Renal cortical epithelial cell (primary cell): ENCODE measurements at regions not wholly inside any gene's neighbourhood (a gene's known extent, or its start where the extent isn't known, plus 50 kb on each side); places are given as distances from the start of the nearest gene placed in this dataset.
"Not testable (repeated sequence)": the region's sequence is repeated elsewhere in the genome, so short reads cannot be mapped to it uniquely, and the experiment has no call there.

ENCODE experiments used
- DNase-seq: peaks from one replicate; pipeline ENCODE4 v3.0.0-alpha.2; 2011; ENCODE audit warnings: low read depth

GRCh38 chr3:31184261-31185061 is 290.0 kb upstream of the GADL1 start:
- DNase-seq: peak; percentile 14

GRCh38 chr3:31185062-31185357 is 290.5 kb upstream of the GADL1 start:
- peak; percentile 63 for DNase-seq

DNA sequence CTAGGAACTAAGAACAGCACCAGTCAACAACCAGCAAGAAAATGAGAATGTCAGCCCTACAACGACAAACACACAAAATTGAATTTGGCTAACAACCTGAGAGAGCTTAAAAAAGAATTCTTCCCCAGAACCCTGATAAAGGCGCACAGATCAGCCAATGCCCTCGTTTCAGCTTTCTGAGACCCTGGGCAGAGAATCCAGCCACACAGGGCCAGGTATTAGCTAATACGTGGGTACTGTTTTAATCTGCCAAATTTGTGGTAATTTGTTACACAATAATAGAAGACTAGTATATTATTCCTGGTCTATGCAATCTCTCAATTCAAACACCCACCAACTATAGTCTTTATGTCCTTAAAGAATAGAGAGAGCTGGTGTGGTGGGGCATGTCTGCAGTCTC is 291.6 kb upstream of the GADL1 start:
- no peak for DNase-seq

GRCh38 chr3:31187380-31187779 is 292.9 kb upstream of the GADL1 start:
- DNase-seq: no peak

GRCh38 chr3:31188112-31188511 is 293.7 kb upstream of the GADL1 start:
- DNase-seq: peak; percentile 68

- no peak for DNase-seq
These were observed 294.9 kb upstream of the GADL1 start for GRCh38 chr3:31189330-31189729.

- DNase-seq: no peak
These were observed 295.5 kb upstream of the GADL1 start for GRCh38 chr3:31189971-31190370.

GRCh38 chr3:31191354-31191753 is 296.9 kb upstream of the GADL1 start:
- no peak for DNase-seq

DNA sequence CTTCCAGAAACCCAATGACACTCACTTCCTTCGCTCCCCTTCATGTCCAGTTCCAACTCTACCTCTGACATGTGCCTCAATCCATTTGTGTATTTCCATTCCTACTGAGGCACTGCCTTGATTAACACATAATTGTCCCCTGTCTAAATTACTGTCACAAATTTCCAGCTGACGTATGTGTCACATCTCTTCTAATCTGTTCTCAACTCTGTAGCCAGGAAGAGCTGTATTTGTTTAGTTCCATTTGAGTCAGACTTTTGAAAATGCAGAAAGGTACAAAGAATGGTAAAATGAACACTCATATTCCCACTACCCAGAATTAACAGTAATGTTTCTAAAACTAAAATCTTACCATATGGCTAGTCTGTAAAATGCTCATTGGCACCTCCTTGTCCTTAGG is 299.0 kb upstream of the GADL1 start:
- DNase-seq: no peak

GRCh38 chr3:31193871-31194270 is 299.4 kb upstream of the GADL1 start:
- no peak for DNase-seq

DNA sequence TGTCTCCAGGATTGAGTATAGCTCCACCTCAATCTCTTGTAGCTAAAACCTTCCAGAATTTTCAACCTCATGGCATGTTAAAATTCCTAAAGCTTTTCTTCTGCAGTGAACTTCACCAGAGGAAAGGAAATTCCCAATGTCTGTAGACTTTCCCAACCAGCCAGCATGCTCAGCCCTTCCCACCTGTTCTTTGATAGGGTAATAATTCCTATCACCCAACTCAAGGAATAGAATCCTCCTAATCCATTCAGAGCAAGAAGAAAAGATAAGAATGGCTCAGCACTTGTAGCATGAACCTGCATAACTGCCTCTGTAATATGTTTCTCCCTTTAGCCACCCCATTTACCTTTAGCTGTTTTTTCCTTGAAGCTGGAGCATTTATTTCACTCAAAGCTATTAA is 301.8 kb upstream of the GADL1 start:
- no peak for DNase-seq

- peak; percentile 41 for DNase-seq
These were observed 302.5 kb upstream of the GADL1 start for GRCh38 chr3:31196881-31197364.

- DNase-seq: no peak
These were observed 303.5 kb upstream of the GADL1 start for GRCh38 chr3:31197941-31198340.

DNA sequence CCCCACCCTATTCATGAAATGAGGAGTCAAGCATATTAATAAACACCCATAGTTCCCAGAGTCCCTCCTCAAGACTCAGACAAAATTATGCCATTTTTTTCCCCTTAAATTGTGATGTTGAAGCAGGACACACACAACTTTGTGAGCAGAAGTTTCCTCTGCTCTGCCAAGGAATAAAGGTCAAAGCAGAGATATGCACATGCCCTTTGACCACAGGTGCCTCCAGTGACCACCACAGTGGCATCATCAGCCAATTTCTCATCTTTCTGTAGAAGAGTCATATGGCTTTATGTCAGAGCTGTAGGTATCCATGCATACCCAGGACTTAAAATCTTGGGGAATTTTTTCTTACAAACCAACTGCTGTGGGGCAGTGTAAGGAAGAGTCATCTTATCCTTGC is 304.4 kb upstream of the GADL1 start:
- DNase-seq: no peak

DNA sequence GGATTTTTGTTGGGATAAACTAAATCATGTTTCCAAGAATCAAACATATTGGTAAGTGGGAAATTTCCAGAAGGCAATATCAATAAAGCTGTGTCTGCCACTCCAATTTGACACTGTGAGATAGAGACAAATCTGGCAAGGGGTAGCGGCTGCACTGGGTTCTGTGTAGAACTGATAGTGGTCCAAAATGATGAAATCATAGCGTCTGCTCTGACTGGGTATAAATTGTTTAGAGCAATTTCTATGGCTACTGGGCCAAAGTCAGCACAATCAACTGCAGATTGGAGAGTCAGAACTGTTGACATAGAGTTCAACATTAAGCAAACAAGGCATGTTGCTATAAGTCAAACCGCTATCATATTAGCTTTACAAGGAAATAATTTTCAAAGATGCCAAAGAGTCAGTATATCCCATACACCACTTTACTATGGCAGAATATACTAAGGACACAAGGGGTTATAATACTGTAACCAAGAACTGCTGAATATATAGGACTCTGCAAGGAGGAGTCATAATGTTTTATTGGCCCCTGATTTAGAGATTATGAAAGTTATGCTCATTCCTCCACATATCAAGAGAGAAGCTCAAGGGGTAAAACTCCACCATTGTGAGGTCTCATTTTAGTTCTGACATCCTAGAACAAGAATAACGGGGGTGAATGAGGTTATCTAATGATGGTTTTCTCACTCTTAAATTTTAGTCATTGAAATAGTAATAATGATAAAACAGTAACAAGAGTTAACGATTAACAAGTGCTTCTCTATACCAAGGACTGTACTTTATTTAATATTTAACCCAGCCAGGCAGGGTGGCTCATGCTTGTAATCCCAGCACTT is 309.7 kb upstream of the GADL1 start:
- DNase-seq: peak; percentile 47

- DNase-seq: not testable (repeated sequence)
These were observed 310.3 kb upstream of the GADL1 start for GRCh38 chr3:31204796-31205056.

GRCh38 chr3:31210068-31210645 is 315.7 kb upstream of the GADL1 start:
- no peak for DNase-seq

DNA sequence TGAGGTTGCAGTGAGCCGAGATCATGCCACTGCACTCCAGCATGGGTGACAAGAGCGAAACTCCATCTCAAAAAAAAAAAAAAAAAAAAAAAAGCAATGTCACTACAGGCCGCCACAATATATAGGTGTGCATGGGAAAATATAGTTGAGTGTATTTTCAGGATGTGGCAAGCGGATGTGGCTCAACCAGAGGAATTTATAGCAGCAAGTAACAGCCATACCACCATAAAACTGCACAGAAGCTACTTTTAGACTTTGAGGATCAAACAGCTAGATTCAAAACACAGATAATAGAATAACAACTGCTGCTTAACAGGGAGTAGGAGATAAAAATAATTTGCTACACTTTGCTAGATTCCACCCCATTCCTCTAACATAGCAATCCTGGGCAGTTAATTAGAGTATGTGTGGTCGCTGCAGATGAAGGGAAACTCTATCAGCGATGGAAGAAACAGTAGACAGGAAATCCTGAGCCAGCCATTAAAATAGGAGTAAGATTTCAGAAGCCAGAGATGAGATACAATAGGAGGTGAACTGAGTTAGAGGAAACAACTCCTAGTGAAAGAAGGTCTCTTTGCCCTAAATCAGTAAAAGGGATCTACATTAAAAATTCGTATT is 318.7 kb upstream of the STT3B start:
- DNase-seq: no peak

DNA sequence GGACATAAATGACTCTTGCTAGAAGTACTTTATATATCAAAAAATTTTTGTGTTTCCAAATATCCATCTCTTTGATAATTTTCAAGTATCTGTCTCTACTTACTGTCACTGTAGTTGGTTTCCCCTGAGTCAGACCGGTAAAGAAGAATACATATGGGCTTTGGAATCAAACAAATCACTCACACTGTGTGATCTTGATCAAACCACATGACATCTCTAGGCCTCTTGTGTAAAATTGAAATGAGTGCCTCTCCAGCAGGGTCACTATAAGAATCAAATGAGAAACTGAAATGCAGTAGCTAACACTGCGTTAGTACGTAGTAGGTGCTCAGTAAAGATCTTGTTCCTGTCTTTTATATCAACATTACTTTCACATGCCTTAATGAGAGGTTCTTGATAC is 314.6 kb upstream of the STT3B start:
- no peak for DNase-seq

DNA sequence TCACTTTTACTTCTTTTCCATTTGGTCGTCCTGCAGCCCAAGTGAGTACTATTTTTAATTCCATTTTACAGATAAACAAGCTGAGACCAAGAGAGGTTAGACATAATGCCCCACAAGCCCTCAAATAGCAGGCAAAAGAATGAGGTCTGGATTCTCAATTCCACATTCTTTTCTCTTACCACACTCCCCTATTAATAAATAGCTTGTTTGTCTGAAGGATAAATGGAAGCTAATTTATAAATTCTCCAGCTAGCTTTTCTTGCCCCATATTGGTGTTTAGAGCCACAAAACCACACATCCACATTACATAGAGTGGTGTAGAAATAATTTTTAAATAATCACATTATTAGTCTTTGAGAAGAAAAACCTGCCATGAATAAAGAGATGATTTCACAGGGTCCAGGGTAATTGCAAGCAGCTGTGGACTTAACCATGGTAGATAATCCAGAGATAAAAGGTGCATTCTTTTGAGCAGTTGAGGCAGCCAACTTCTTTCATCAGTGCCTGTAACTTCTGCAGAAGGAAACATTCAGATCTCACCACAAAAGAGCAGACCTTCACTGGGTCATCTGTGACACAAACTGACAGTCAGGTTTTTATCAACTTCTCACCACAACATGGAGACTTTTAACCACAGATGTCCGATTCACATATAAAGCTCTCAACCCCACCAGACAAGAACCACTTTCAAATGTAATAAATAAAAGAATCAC is 313.4 kb upstream of the STT3B start:
- peak; percentile 56 for DNase-seq

DNA sequence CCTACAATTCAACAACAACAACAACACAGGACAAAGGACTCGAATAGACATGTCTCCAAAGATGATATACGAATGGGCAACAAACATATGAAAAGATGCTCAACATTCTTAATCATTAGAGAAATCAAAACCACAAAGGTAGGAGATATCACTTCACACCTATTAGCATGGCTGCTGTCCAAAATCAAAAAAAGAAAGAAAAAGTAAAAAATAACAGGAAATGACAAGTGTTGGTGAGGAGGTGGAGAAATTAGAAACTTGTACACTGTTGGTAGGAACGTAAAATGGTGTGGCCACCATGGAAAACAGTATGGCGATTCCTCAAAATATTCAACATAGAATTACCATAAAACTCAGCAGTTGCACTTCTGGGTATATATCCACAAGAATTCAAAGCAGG is 312.3 kb upstream of the STT3B start:
- no peak for DNase-seq

DNA sequence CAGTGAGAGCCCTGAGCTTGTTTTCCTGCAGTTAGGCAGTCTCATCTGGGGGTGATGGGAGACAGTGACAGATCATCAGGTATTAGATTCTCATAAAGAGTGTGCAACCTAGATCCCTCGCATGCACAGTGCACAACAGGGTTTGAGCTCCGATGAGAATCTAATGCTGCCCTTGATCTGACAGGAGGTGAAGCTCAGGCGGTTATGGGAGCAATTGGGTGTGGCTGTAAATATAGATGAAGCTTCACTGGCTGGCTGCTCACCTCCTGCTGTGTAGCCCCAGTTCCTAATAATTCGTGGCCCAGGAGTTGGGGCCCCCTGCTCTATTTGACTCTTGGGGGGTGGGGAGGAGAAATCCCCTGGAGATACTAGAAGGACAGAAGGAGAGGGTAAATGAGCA is 309.4 kb upstream of the STT3B start:
- DNase-seq: no peak
